GM13977 (cell line): ENCODE measurements at regions not wholly inside any gene's neighbourhood (a gene's known extent, or its start where the extent isn't known, plus 50 kb on each side); places are given as distances from the start of the nearest gene placed in this dataset.

Experiments
- DNase-seq: peaks from one replicate; pipeline ENCODE4 v3.0.0; 2012; ENCODE audit warnings: low spot score
- in situ Hi-C: fragments of 300-500 bp; cut with MboI; formaldehyde crosslinking; loops from one replicate; pipeline ENCODE4 v1.12.0; 2022; ENCODE audit warnings: low sequenced_read_pairs, low pct_unique_long_range_greater_than_20kb, mixed read lengths, inconsistent platforms; ENCODE audit not compliant: unreplicated experiment
- TF ChIP-seq, protein P1 (sequence below): IDR thresholded peaks from 2 replicates; pipeline ENCODE4 v1.5.1; 2012; ENCODE audit warnings: mild to moderate bottlenecking, control low read depth; ENCODE audit not compliant: insufficient read depth; ENCODE audit errors: extremely low read depth, missing control alignments

DNA sequence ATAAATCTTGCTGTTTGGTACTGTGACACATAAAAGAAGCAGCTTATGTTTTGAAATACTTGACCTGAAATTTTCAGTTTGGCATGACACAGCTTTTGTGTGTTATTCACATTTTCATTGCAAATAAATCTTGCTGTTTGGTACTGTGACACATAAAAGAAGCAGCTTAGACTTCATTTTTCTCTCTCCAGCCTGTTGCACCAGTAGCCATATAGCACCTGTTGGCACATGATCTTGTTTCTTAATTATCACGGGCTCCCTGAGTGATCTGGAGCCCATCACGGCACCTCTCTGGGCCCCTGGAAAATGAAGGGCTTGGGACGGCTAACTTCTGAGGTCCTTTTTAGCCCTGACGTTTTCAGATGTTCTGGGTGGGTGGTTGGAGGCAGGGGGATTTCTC lies 77.4 kb upstream of the SLCO3A1 start:
- TF ChIP-seq, protein P1, sequence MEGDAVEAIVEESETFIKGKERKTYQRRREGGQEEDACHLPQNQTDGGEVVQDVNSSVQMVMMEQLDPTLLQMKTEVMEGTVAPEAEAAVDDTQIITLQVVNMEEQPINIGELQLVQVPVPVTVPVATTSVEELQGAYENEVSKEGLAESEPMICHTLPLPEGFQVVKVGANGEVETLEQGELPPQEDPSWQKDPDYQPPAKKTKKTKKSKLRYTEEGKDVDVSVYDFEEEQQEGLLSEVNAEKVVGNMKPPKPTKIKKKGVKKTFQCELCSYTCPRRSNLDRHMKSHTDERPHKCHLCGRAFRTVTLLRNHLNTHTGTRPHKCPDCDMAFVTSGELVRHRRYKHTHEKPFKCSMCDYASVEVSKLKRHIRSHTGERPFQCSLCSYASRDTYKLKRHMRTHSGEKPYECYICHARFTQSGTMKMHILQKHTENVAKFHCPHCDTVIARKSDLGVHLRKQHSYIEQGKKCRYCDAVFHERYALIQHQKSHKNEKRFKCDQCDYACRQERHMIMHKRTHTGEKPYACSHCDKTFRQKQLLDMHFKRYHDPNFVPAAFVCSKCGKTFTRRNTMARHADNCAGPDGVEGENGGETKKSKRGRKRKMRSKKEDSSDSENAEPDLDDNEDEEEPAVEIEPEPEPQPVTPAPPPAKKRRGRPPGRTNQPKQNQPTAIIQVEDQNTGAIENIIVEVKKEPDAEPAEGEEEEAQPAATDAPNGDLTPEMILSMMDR: no peak
- in situ Hi-C loops: no loop called here
- DNase-seq: no peak

DNA sequence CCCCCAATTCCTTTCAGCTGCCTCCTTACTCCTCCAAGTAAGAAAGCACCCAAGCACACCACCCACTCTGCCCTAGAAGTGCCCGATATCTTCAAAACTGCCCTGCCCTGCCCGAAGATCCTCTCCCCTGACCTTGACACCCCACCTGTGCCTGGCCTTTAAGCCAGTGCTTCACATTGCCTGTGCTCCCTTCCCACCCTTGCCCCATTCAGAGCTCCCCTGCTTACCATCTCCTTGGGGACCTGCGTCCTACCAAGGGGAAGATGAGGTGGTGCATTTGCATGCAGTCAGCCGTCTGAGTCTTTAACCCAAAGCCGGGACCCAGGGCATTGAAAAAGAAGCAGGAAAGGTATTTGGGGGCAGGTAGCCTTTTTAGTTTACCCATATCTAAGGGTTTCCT lies 73.5 kb upstream of the SLCO3A1 start:
- DNase-seq: no peak
- TF ChIP-seq, protein P1: no peak
- in situ Hi-C loops: no loop called here

DNA sequence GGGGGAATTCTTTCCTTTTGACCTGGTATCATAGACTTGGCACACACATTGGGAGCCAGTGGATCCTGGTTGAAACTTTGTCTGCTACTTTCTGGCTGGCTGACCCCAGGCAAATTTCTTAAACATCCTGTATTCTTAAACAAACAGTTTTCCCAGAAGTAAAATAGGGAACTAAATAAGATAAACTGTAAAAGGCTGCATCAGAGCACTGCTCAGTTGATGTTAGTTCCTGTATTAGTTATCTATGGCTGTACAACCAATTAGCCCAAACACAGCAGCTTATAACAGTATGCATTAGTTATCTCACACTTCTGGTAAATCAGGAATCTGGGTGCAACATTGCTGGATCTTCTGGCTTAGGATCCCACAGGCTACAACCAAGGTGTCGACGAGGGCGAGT lies 73.1 kb upstream of the SLCO3A1 start:
- TF ChIP-seq, protein P1: no peak
- in situ Hi-C loops: no loop called here
- no peak for DNase-seq

DNA sequence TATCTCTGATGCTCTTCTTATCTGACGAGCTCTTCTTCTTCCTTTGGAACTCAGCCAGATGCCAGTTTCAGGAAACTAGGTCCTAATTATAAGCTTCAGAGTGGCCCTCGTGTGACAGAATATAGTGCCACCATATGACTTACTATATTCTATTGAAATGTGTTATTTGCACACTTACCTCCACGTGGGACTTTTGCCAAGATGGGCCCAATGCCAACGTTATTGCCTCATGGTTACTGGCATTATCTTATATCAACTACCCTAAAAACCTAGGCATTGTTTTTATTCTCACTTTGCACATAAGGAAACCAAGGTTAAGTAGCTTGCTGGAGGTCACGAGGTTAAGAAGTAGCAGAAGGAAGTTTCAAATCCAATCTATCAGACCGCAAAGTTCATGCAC lies 71.3 kb upstream of the SLCO3A1 start:
- in situ Hi-C loops: no loop called here
- no peak for DNase-seq
- TF ChIP-seq, protein P1: no peak

DNA sequence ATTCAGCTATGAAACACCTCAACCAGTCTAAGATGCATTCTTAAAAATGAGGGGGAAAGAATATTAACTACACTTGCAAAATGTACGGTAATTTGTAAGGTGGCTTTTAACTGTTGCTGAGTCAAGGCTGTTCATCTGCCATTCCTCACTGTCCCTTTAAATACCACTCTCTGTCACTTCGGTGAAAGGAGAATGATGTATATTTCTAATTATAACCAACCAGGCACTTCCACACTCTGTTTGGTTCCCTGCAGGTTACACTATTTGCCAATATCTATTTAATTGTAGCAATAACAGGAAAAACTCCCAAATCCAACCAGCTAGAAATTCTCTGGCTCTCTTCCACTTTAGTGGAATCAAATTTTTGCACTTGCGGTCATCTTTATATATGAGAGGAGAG lies 70.5 kb upstream of the SLCO3A1 start:
- in situ Hi-C loops: no loop called here
- TF ChIP-seq, protein P1: no peak
- no peak for DNase-seq

DNA sequence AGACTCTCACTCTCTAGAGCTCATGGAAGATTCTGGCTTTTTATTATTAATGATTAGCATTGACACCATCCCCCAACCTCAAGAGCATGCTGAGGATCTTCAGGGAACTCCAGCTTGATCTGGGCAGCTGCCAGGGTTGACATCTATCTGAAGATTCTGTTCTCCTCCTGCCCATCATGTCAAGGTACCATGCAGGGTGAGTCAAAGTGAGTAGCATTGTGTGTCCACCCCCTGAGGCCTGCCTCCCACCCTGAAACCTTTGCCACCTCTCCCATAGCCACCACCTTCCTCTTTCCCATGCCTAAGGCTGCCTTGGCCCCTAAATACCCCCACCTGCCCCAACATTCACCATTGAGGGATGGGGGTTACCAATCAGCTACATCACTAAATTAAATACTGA lies 70.1 kb upstream of the SLCO3A1 start:
- TF ChIP-seq, protein P1: no peak
- DNase-seq: no peak
- in situ Hi-C loops: no loop called here

DNA sequence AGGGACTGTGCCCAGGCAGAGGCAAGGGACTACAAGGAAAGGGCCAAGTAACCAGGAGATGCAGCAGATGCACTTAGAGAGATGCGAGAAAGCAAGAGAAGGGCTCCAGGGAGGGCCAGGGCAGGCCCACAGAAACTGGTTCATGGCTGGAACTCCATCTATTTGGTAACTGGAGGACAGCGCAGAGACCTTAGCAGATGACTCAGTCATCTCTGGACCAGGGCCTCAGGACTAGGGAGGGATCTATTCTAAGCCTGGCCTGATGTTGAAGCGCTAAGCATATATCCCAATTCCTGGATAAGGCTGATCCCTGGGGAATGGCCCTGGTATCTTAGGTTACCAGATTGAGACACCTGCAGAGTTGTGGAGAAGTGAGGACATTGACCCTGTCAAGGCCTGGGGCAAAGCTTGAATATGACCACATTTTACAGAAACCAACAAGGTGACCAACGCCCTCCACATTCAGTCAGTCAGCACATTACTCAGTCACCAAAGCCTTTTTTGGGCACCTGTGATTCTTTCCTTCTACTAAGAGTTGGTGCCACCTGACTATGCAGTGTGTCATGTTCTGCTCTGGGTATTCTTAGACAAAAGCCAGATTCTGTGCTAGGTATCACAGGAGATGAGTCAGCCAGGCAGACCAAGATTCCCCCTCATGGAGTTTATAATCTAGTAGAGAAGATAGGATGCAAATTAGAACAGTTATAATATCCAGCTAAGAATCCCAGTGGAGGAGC lies 68.4 kb upstream of the SLCO3A1 start:
- DNase-seq: no peak
- TF ChIP-seq, protein P1: no peak
- in situ Hi-C loops: no loop called here
